ENCODE measurements at regions not wholly inside any gene's neighbourhood (a gene's known extent, or its start where the extent isn't known, plus 50 kb on each side); places are given as distances from the start of the nearest gene placed in this dataset.

- WGBS = 27% methylated on average over 46 of the region's 46 CpGs
- H3K4me3 ChIP-seq (ENCODE audit: low read length) = peak overlapping the region; percentile 4
- no peak overlapping the region for H3K27ac ChIP-seq (ENCODE audit: low read length)
- H3K4me1 ChIP-seq (ENCODE audit: control insufficient read depth, insufficient read depth, low read length) = no peaks in the 10 kb centered on the region
- no peaks in the 10 kb centered on the region for H3K9me3 ChIP-seq (ENCODE audit: control insufficient read depth, low read length)
- H3K27me3 ChIP-seq (ENCODE audit: control insufficient read depth, insufficient read depth) = no peaks in the 10 kb centered on the region
- intact Hi-C loops (cut with DNase I) = no loop called here
- DNase-seq (peak; percentile 27 to 71 (median 65)), ATAC-seq (peak; percentile 76 to 81)
Observed at GRCh38 chr6:4281341-4282293, 146.2 kb upstream of the ECI2 start.

- WGBS = 43% methylated on average over 1 of the region's 1 CpG
- ATAC-seq (peak in 1 of 2 donors; percentile 33), DNase-seq (no peak)
- no peak overlapping the region for H3K27ac ChIP-seq (ENCODE audit: low read length)
- H3K4me3 ChIP-seq (ENCODE audit: low read length) = no peak overlapping the region
- no peaks in the 10 kb centered on the region for H3K27me3 ChIP-seq (ENCODE audit: control insufficient read depth, insufficient read depth)
- intact Hi-C loops (cut with DNase I) = no loop called here
- no peaks in the 10 kb centered on the region for H3K9me3 ChIP-seq (ENCODE audit: control insufficient read depth, low read length)
- H3K4me1 ChIP-seq (ENCODE audit: control insufficient read depth, insufficient read depth, low read length) = no peaks in the 10 kb centered on the region
Observed at GRCh38 chr6:4280707-4281106, 145.3 kb upstream of the ECI2 start.

- DNase-seq (no peak), ATAC-seq (no peak)
- Histone ChIP-seq H3K4me1 (ENCODE audit: control insufficient read depth, insufficient read depth, low read length) (no peaks in the 10 kb centered on the region), H3K27me3 (ENCODE audit: control insufficient read depth, insufficient read depth) (no peaks in the 10 kb centered on the region), H3K9me3 (ENCODE audit: control insufficient read depth, low read length) (no peaks in the 10 kb centered on the region), H3K27ac (ENCODE audit: low read length) (no peak overlapping the region), H3K4me3 (ENCODE audit: low read length) (no peak overlapping the region)
- intact Hi-C loops (cut with DNase I) = no loop called here
- 94% methylated on average over 7 of the region's 7 CpGs for WGBS
Observed at GRCh38 chr6:4280031-4280430, 144.7 kb upstream of the ECI2 start.

- Histone ChIP-seq H3K4me1 (ENCODE audit: control insufficient read depth, insufficient read depth, low read length) (no peaks in the 10 kb centered on the region), H3K9me3 (ENCODE audit: control insufficient read depth, low read length) (no peaks in the 10 kb centered on the region), H3K27ac (ENCODE audit: low read length) (no peak overlapping the region), H3K4me3 (ENCODE audit: low read length) (no peak overlapping the region), H3K27me3 (ENCODE audit: control insufficient read depth, insufficient read depth) (no peaks in the 10 kb centered on the region)
- DNase-seq (no peak), ATAC-seq (peak in 1 of 2 donors; percentile 75)
- intact Hi-C loops (cut with DNase I) = no loop called here
- 13% methylated on average over 2 of the region's 2 CpGs for WGBS
Observed at GRCh38 chr6:4274382-4275082, 139.2 kb upstream of the ECI2 start.

- no peak overlapping the region for H3K4me3 ChIP-seq (ENCODE audit: low read length)
- ATAC-seq (no peak), DNase-seq (no peak)
- intact Hi-C loops (cut with DNase I) = no loop called here
- H3K27ac ChIP-seq (ENCODE audit: low read length) = no peak overlapping the region
- no peaks in the 10 kb centered on the region for H3K4me1 ChIP-seq (ENCODE audit: control insufficient read depth, insufficient read depth, low read length)
- H3K27me3 ChIP-seq (ENCODE audit: control insufficient read depth, insufficient read depth) = no peaks in the 10 kb centered on the region
- H3K9me3 ChIP-seq (ENCODE audit: control insufficient read depth, low read length) = no peaks in the 10 kb centered on the region
- 88% methylated on average over 6 of the region's 6 CpGs for WGBS
Observed at GRCh38 chr6:4272996-4273395, 137.6 kb upstream of the ECI2 start.

- Histone ChIP-seq H3K27me3 (ENCODE audit: control insufficient read depth, insufficient read depth) (no peaks in the 10 kb centered on the region), H3K27ac (ENCODE audit: low read length) (no peak overlapping the region), H3K4me3 (ENCODE audit: low read length) (no peak overlapping the region), H3K9me3 (ENCODE audit: control insufficient read depth, low read length) (no peaks in the 10 kb centered on the region), H3K4me1 (ENCODE audit: control insufficient read depth, insufficient read depth, low read length) (no peaks in the 10 kb centered on the region)
- intact Hi-C loops (cut with DNase I) = no loop called here
- 88% methylated on average over 6 of the region's 6 CpGs for WGBS
- no peak for ATAC-seq
- DNase-seq = no peak
Observed at GRCh38 chr6:4271761-4272470, 136.5 kb upstream of the ECI2 start.

- Histone ChIP-seq H3K4me1 (ENCODE audit: control insufficient read depth, insufficient read depth, low read length) (no peaks in the 10 kb centered on the region), H3K27me3 (ENCODE audit: control insufficient read depth, insufficient read depth) (no peaks in the 10 kb centered on the region), H3K27ac (ENCODE audit: low read length) (no peak overlapping the region), H3K4me3 (ENCODE audit: low read length) (no peak overlapping the region), H3K9me3 (ENCODE audit: control insufficient read depth, low read length) (no peaks in the 10 kb centered on the region)
- intact Hi-C loops (cut with DNase I) = no loop called here
- WGBS = 86% methylated on average over 1 of the region's 1 CpG
- DNase-seq = no peak
- no peak for ATAC-seq
Observed at GRCh38 chr6:4270776-4271175, 135.4 kb upstream of the ECI2 start.

- H3K27ac ChIP-seq (ENCODE audit: low read length) = no peak overlapping the region
- no peaks in the 10 kb centered on the region for H3K27me3 ChIP-seq (ENCODE audit: control insufficient read depth, insufficient read depth)
- H3K4me3 ChIP-seq (ENCODE audit: low read length) = no peak overlapping the region
- ATAC-seq (no peak), DNase-seq (no peak)
- 92% methylated on average over 4 of the region's 4 CpGs for WGBS
- H3K9me3 ChIP-seq (ENCODE audit: control insufficient read depth, low read length) = no peaks in the 10 kb centered on the region
- intact Hi-C loops (cut with DNase I) = no loop called here
- no peaks in the 10 kb centered on the region for H3K4me1 ChIP-seq (ENCODE audit: control insufficient read depth, insufficient read depth, low read length)
Observed at GRCh38 chr6:4270001-4270400, 134.6 kb upstream of the ECI2 start.

GRCh38 chr6:4268171-4268570 lies 132.8 kb upstream of the ECI2 start:
- 85% methylated on average over 2 of the region's 2 CpGs for WGBS
- no peak for ATAC-seq
- no peak for DNase-seq
- Histone ChIP-seq H3K4me1 (ENCODE audit: control insufficient read depth, insufficient read depth, low read length) (no peaks in the 10 kb centered on the region), H3K9me3 (ENCODE audit: control insufficient read depth, low read length) (no peaks in the 10 kb centered on the region), H3K27me3 (ENCODE audit: control insufficient read depth, insufficient read depth) (no peaks in the 10 kb centered on the region), H3K27ac (ENCODE audit: low read length) (no peak overlapping the region), H3K4me3 (ENCODE audit: low read length) (no peak overlapping the region)
- intact Hi-C loops (cut with DNase I) = no loop called here

- ATAC-seq (no peak), DNase-seq (no peak)
- no peak overlapping the region for H3K27ac ChIP-seq (ENCODE audit: low read length)
- H3K9me3 ChIP-seq (ENCODE audit: control insufficient read depth, low read length) = no peaks in the 10 kb centered on the region
- H3K4me1 ChIP-seq (ENCODE audit: control insufficient read depth, insufficient read depth, low read length) = no peaks in the 10 kb centered on the region
- 93% methylated on average over 7 of the region's 7 CpGs for WGBS
- H3K27me3 ChIP-seq (ENCODE audit: control insufficient read depth, insufficient read depth) = no peaks in the 10 kb centered on the region
- H3K4me3 ChIP-seq (ENCODE audit: low read length) = no peak overlapping the region
- intact Hi-C loops (cut with DNase I) = no loop called here
Observed at GRCh38 chr6:4265740-4266139, 130.4 kb upstream of the ECI2 start.

GRCh38 chr6:4264601-4265000 lies 129.2 kb upstream of the ECI2 start:
- intact Hi-C loops (cut with DNase I) = no loop called here
- Histone ChIP-seq H3K27me3 (ENCODE audit: control insufficient read depth, insufficient read depth) (no peaks in the 10 kb centered on the region), H3K4me1 (ENCODE audit: control insufficient read depth, insufficient read depth, low read length) (no peaks in the 10 kb centered on the region), H3K27ac (ENCODE audit: low read length) (no peak overlapping the region), H3K9me3 (ENCODE audit: control insufficient read depth, low read length) (no peaks in the 10 kb centered on the region), H3K4me3 (ENCODE audit: low read length) (no peak overlapping the region)
- ATAC-seq (no peak), DNase-seq (no peak)
- WGBS = 74% methylated on average over 1 of the region's 1 CpG

All from right cardiac atrium (tissue), 5 donors.